GM19324 (cell line): ENCODE measurements at regions not wholly inside any gene's neighbourhood (a gene's known extent, or its start where the extent isn't known, plus 50 kb on each side); places are given as distances from the start of the nearest gene placed in this dataset.

Source experiments
- ATAC-seq: cut with Tn5 transposase; IDR thresholded peaks from one replicate; pipeline ENCODE4 v1.9.1; 2021; ENCODE audit warnings: mild to moderate bottlenecking, moderate library complexity; ENCODE audit not compliant: unreplicated experiment, low FRiP score

DNA sequence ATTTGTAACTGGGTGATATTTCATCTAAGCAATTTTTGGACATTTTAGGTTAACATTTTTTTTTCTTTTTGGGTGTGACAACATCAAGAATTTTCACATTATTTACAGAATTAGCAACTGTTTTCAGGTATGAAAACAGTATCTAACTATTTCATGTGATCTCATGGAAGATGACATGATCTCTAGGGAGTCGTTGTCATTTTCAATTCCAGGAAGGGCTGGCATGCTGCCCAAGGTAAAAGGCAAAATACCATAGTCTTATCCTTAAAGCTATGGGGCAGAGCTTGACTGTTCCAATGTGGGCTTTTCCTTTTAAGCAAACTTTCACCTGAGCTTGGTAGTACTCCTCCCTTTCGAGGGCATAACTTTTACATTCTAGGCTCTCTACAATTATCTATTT, 443.7 kb downstream of the DSEL start:
- no peak for ATAC-seq

GRCh38 chr18:67068608-67069007, 447.9 kb downstream of the DSEL start:
- ATAC-seq = no peak

GRCh38 chr18:67047334-67047733, 443.4 kb upstream of the CDH19 start:
- ATAC-seq = no peak

DNA sequence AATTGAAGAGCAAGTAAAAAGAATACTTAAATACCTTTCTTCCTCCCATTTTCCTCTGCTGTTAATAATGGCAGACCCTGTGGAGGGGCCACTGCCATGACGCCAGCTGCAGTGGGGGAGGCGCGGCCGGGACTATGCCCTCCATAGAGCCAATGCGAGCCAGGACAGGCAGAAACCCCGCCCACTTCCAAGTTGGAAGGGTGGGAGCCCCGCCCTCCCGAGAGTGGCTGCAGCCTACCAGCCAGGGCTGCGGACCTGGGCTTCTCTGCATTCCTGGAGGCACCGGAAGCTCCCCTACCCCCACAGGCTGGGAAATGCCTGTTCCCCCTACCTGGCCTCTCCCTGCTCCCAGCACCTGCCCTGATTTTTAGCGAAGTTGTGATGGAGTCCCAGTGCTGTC, 439.4 kb upstream of the CDH19 start:
- no peak for ATAC-seq

- no peak for ATAC-seq
Observed at GRCh38 chr18:67041334-67041733, 437.4 kb upstream of the CDH19 start.

- ATAC-seq = no peak
Observed at GRCh38 chr18:67035026-67035425, 431.1 kb upstream of the CDH19 start.

GRCh38 chr18:67023059-67023458, 419.2 kb upstream of the CDH19 start:
- no peak for ATAC-seq

DNA sequence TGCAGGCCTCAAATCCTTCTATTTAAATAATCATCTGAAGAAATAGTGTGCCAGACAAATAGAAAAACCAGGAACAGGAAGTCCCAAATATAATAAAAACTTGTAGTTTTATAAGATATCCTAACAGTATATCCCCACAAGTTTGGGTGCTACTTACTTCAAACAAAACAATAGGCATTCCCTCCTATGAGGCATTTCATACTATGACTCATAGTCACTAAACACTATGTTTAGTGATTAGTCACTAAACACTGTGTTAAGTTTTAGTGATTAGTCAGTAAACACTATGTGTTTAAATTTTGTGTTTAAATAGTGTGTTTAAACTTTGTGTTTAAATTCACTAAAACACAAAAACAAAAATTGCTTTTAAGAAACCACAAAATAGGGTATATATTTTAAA, 407.0 kb upstream of the CDH19 start:
- ATAC-seq = no peak

DNA sequence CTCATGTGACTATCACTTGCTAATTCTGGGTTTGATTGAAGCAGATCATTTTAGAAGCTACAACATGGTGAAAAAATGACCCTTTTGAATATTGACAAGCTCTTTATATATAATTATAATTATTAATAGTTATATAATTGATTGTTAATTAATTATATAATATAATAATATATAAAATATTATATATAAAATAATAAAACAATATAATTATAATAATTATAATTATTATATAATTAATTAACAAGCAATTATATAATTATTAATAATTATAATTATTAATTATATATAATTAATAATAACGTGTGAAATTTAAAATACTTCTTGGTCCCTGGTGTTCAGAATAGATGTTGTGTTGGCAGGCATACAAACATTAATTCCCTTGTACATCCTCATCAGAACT, 404.1 kb upstream of the CDH19 start:
- ATAC-seq = no peak

DNA sequence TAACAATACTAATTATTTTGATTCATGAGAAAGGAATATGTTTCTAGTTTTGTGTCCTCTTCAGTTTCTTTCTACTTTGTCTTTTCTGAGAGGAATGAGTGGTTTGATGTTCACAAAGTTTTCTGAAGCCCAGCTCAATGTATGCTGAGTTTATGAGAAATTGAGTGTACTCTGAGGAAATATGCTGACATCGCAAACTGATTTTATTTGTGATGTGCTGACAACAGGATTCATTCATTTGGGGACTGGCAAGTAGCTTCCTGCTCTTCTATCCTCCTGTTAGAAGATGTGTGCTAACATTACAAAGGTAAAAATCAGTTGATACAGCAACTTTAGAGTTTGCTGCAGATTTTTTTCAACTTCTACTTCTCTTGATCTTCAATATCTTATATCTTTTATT, 403.2 kb upstream of the CDH19 start:
- ATAC-seq = no peak

DNA sequence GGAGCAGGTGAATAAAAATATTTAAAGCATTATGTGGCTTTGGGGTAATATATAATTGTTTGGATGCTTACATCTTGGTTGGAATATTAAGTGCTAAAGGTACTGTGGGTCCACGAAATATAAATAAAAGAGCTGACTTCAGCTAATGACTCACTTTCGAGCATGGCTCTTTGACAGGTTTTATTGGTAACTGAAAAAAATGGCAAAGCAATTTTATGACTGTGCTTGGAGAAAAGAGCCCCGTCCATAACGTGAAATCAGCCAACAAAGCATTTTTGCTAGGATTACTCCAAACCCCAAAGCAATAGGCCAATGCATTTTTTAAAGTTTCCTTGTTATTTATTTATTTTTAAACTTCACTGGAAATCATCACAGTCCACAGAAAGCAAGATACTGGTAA, 397.2 kb upstream of the CDH19 start:
- ATAC-seq = no peak

- ATAC-seq = no peak
Observed at GRCh38 chr18:66999003-66999402, 395.1 kb upstream of the CDH19 start.

DNA sequence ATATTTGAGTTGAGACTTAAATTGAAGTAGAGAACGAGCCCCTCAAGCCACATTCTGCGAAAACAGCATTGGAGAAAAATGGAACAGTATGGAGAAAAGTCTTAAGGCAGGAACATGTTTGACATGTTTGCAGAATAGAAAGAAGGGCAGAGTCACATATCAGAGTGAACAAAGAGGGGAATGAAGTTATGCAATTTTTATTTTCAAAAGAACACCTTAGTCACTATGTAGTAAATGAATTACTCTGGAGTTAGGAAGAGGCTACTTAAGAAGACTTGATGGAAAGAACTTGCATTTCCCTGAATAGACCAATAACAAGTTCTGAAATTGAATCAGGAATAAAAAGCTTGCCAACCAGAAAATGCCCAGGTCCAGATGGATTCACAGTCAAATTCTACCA, 391.4 kb upstream of the CDH19 start:
- ATAC-seq = no peak

DNA sequence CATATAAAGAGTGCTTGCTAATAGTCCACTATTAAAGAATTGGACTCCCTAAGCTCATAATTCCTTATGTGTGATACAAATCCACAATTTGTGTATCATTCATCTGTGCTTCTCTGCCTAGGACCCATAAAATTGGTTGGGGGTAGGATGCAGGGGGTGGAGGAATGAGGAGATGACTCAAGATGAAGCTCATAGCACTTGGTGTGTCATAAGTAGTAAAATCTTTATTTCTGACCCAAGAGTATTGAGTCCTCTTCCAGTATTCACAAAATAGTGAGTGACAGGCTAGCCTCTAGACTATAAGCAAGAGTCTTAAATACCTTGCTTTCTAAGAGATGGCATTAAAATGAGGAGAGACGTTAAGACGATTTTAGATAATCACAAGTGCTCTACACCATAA, 390.9 kb upstream of the CDH19 start:
- no peak for ATAC-seq

- ATAC-seq = no peak
Observed at GRCh38 chr18:66993492-66993891, 389.6 kb upstream of the CDH19 start.

- no peak for ATAC-seq
Observed at GRCh38 chr18:66990909-66991308, 387.0 kb upstream of the CDH19 start.

- no peak for ATAC-seq
Observed at GRCh38 chr18:66979009-66979408, 375.1 kb upstream of the CDH19 start.

DNA sequence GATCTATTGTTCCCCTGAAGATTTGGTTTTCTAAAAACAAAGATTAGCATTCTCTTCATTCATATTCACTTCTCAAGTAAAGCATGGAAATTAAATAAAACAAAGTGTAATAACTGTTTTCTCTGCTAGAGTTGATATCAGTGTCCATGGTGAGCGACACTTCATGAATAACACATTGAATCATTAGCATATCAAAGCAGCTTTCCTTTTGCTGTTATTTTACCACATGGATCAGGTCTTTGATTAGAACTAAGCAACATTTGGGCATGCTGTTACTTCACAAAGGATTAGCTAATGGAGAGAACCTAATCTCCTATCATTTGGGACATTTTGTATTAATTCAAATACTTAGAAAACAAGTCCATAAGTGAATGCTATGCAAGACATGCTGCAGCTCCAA, 368.8 kb upstream of the CDH19 start:
- no peak for ATAC-seq

- ATAC-seq = no peak
Observed at GRCh38 chr18:66971960-66972359, 368.1 kb upstream of the CDH19 start.

DNA sequence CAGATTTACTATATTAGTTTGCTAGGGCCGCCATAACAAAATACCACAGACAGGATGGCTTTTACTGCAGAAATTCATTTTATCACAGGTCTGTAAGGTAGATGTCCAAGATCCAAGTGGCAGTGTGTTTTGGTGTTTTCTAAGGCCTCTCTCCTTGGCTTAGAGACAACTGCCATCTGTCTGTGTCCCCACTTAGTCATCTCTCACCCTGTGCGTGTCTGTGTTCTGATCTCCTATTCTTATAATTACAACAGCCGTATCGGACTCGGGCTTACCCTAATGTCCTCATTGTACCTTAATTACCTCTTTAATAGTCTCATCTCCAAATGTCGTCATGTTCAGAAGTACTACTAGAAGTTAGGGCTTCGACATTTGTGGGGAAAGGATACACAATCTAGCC, 362.3 kb upstream of the CDH19 start:
- ATAC-seq = no peak

DNA sequence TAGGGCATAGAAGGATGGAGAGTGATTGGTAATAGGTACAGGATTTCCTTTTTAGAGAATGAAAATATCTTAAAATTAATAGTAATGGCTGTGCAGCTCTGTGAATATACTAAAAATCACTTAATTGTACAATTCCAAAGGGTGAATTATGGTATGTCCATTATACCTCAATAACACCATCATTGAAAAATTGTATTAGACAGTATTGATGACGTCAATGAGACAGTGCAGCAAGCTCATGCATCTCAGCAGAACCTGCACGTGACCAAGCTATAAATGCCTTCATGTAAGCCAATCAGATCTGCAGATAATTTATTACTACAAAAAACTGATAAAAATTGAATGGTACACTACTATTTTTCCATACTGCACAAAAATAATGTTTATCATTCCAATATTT, 354.4 kb upstream of the CDH19 start:
- no peak for ATAC-seq

DNA sequence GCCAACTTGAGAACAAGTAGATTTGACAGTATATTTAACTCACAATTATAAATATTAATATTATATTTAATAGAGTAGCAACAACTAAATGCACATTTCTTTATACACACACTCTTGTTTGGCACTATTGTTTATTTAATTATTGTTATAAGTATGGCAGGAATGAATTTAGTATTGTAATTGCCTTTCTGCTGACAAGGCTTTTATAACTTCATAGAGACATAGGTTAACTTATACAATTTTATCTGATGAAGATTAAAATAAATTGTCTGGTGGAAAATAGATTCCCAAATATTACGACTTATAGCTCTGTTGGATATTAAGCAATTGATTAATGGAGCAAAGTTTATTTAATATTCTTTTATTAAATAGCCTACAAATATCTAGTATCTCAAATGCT, 347.9 kb upstream of the CDH19 start:
- no peak for ATAC-seq

DNA sequence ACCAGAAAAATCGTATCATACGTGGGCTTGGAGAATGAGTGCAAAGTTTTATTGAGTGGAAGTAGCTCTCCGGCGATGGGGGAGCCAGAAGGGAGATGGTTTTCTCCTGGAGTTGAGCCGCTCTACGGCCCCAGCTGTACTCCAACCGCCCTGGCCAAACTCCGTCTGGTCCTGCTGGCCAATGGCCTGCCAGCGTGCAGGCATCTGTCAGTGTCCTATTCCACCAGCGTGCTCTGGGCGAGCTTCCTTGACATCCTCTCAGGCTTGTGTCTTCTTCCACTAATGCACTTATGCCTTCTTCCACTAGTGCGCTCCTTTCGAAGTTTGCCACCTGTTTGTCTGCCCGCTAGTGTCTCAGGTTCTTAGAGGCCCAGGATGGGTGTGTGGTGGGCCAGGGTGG, 345.5 kb upstream of the CDH19 start:
- ATAC-seq = no peak

DNA sequence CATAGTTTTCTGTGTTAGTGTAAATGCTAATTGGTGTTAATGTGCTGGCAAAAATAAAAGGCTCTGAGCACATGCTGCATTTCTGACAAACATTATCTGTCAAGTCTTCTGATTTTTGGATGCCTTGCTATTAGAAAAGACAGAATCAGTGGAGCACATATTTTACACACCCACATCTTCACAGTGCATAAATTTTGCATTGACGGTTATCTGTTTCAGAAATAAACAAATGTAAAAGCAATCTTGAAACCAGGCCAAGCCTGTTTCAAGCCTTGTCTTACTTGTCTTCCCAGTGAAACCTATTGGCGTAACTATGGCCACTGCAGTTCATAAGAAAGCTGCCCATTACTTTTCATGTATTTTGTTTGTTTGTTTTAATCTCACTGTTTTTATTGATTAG, 333.7 kb upstream of the CDH19 start:
- ATAC-seq = no peak
